GM12878 (cell line): ENCODE measurements at regions not wholly inside any gene's neighbourhood (a gene's known extent, or its start where the extent isn't known, plus 50 kb on each side); places are given as distances from the start of the nearest gene placed in this dataset.
"Not testable (repeated sequence)": the region's sequence is repeated elsewhere in the genome, so short reads cannot be mapped to it uniquely, and the experiment has no call there.

Experiments used
- CREM ChIP-seq: IDR thresholded peaks from 2 replicates; pipeline ENCODE4 v1.6.1; 2014; ENCODE audit warnings: antibody characterized with exemption, low read depth
- ESRRA ChIP-seq: IDR thresholded peaks from 2 replicates; pipeline ENCODE4 v1.6.1; 2012; ENCODE audit warnings: mild to moderate bottlenecking, low read length, improper control_type of control experiment
- YBX1 ChIP-seq: fragments of 450-650 bp; IDR thresholded peaks from 2 replicates; pipeline ENCODE4 v1.6.1; 2016; ENCODE audit warnings: antibody characterized with exemption
- ZNF274 ChIP-seq: IDR thresholded peaks from one replicate; pipeline ENCODE4 v1.8.0; 2011; ENCODE audit not compliant: insufficient read length, insufficient read depth
- TF ChIP-seq, protein P1 (sequence below), 3 experiments: IDR thresholded peaks in 2 of 3; conservative IDR thresholded peaks in 1 of 3; 2 replicates each; pipeline ENCODE4 v1.5.1; 2011; ENCODE audit warnings: low read depth in 3 of 3, low read length in 3 of 3, mild to moderate bottlenecking in 3 of 3, control low read depth in 2 of 3, moderate library complexity in 2 of 3, inconsistent platforms in 1 of 3, mixed read lengths in 1 of 3; ENCODE audit not compliant: control insufficient read depth in 2 of 3, insufficient read depth in 1 of 3; ENCODE audit errors: extremely low read depth in 1 of 3

DNA sequence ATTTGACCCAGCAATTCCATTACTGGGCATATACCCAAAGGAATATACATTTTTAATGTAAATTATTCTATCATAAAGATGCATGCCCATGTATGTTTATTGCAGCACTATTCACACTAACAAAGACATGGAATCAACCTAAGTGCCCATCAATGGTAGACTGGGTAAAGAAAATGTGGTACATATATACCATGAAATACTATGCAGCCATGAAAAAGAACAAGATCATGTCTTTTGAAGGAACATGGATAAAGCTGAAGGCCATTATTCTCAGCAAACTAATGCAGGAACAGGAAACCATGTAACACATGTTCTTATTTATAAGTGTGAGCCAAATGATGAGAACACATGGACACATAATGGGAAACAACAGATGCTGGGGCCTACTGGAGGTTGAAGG lies 603.0 kb upstream of the MARCKS start:
- TF ChIP-seq, protein P1, sequence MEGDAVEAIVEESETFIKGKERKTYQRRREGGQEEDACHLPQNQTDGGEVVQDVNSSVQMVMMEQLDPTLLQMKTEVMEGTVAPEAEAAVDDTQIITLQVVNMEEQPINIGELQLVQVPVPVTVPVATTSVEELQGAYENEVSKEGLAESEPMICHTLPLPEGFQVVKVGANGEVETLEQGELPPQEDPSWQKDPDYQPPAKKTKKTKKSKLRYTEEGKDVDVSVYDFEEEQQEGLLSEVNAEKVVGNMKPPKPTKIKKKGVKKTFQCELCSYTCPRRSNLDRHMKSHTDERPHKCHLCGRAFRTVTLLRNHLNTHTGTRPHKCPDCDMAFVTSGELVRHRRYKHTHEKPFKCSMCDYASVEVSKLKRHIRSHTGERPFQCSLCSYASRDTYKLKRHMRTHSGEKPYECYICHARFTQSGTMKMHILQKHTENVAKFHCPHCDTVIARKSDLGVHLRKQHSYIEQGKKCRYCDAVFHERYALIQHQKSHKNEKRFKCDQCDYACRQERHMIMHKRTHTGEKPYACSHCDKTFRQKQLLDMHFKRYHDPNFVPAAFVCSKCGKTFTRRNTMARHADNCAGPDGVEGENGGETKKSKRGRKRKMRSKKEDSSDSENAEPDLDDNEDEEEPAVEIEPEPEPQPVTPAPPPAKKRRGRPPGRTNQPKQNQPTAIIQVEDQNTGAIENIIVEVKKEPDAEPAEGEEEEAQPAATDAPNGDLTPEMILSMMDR (IDR thresholded peaks at IDR 0.05 in 2 of 3, conservative IDR thresholded peaks at IDR 0.05 in 1 of 3; ENCODE audit: control insufficient read depth in 2 of 3, extremely low read depth in 1 of 3, insufficient read depth in 1 of 3, low read depth in 3 of 3, low read length in 3 of 3): not testable (repeated sequence)
- not testable (repeated sequence) for TF ChIP-seq ESRRA, CREM, ZNF274, YBX1
